ENCODE measurements at regions not wholly inside any gene's neighbourhood (a gene's known extent, or its start where the extent isn't known, plus 50 kb on each side); places are given as distances from the start of the nearest gene placed in this dataset.

GRCh38 chr9:108139900-108140299, 650.3 kb upstream of the KLF4 start:
- TF ChIP-seq CTCF (IDR thresholded peaks at IDR 0.05; ENCODE audit: low read length) (no peak), EZH2 (IDR thresholded peaks at IDR 0.05; ENCODE audit: borderline replicate concordance, low read length) (no peak)

Data from OCI-LY1 (cell line).